ENCODE measurements at regions not wholly inside any gene's neighbourhood (a gene's known extent, or its start where the extent isn't known, plus 50 kb on each side); places are given as distances from the start of the nearest gene placed in this dataset.

GRCh38 chr10:46224414-46224682, 62.4 kb upstream of the ANTXRL start:
- TF ChIP-seq PPARA (CRISPR knock-in tag; IDR thresholded peaks at IDR 0.05; ENCODE audit: borderline replicate concordance) (no peak), PATZ1 (CRISPR knock-in tag; IDR thresholded peaks at IDR 0.05; ENCODE audit: borderline replicate concordance) (no peak), ZC3H10 (CRISPR knock-in tag; IDR thresholded peaks at IDR 0.05) (no peak)
